Stomach smooth muscle (tissue), 2 donors: ENCODE measurements at regions not wholly inside any gene's neighbourhood (a gene's known extent, or its start where the extent isn't known, plus 50 kb on each side); places are given as distances from the start of the nearest gene placed in this dataset.
"Not testable (repeated sequence)": the region's sequence is repeated elsewhere in the genome, so short reads cannot be mapped to it uniquely, and the experiment has no call there.

Experiments used
- H3K27ac ChIP-seq: one replicate; pipeline ENCODE4 v1.7.0; 2013; ENCODE audit warnings: mild to moderate bottlenecking, low read length, inconsistent platforms
- H3K27me3 ChIP-seq, 2 donors: one replicate each; pipeline ENCODE4 v1.7.0; 2013; ENCODE audit warnings: low read length in 2 of 2; ENCODE audit not compliant: insufficient read depth in 2 of 2, control insufficient read depth in 1 of 2
- H3K36me3 ChIP-seq, 2 donors: one replicate each; pipeline ENCODE4 v1.7.0; 2013; ENCODE audit warnings: low read length in 2 of 2; ENCODE audit not compliant: control insufficient read depth in 2 of 2, insufficient read depth in 2 of 2
- H3K4me1 ChIP-seq: one replicate; pipeline ENCODE4 v1.7.0; 2013; ENCODE audit warnings: low read length; ENCODE audit not compliant: control insufficient read depth, insufficient read depth
- H3K4me3 ChIP-seq, 2 donors: one replicate each; pipeline ENCODE4 v1.7.0; 2013; ENCODE audit warnings: low read length in 2 of 2
- H3K9ac ChIP-seq, 2 donors: one replicate each; pipeline ENCODE4 v1.7.0; 2013; ENCODE audit warnings: low read length in 2 of 2, mild to moderate bottlenecking in 1 of 2
- H3K9me3 ChIP-seq, 2 donors: one replicate each; pipeline ENCODE4 v1.7.0; 2013; ENCODE audit warnings: low read length in 2 of 2; ENCODE audit not compliant: control insufficient read depth in 2 of 2
- donor health status: healthy.
- donor health status: Pancreatic carcinoma.

DNA sequence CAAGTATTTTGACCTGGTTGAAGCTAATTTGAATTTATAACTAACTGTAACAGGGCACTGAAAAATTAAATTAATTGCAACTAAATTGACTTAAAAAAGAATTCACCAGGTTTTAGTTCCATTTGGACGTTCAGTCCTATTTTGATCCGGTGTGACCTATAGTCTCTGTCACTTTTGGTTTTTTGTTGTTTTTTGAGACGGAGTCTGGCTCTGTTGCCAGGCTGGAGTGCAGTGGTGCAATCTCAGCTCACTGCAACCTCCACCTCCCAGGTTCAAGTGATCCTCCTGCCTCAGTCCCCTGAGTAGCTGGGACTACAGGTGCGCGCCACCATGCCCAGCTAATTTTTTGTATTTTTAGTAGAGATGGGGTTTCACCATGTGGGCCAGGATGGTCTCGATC lies 91.2 kb downstream of the GADD45G start:
- not testable (repeated sequence) for H3K4me3 ChIP-seq, H3K9me3 ChIP-seq, H3K27me3 ChIP-seq, H3K36me3 ChIP-seq, H3K9ac ChIP-seq, H3K27ac ChIP-seq, H3K4me1 ChIP-seq

DNA sequence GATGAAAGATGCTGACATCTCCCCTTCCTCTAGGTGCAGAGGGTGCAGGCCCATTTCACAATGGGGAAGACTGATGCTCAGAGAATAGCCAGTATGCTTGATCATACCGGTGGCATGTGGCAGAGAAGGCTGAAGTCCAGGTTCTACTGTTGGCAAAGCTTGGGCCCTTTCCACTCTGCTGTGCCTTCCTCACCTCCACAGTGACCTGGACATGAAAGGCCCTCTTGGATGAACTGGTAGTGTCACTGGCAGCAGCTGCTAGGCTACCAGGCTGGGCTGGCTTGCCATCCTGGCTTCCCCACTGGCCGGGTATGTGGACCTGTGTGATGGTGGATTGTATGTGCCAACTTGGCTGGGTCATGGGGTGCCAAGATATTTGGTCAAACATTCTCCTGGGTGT lies 92.0 kb downstream of the GADD45G start:
- Histone ChIP-seq H3K36me3 (no peaks in the 10 kb centered on the region), H3K4me1 (no peaks in the 10 kb centered on the region), H3K9me3 (no peaks in the 10 kb centered on the region), H3K4me3 (no peak overlapping the region), H3K27ac (no peak overlapping the region), H3K9ac (no peak overlapping the region), H3K27me3 (no peaks in the 10 kb centered on the region)

DNA sequence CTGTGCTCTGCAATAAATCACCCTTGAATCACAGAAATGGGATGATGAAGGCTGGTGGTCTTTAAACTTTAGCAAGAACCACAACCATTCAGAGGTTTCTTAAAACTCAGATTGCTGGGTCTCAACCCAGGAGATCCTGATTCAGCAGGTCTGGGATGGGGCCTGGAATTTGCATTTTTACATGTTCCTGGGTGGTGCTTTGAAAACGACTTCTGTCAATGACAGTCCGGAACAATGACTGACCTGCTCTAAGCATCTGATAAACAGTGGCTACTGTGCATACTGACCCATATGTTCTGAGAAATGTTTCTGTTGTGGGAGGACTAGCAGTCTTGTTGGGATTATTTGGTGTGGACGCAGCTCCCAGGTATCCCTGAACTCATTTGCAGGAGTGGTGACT lies 92.7 kb downstream of the GADD45G start:
- Histone ChIP-seq H3K27ac (no peak overlapping the region), H3K9me3 (no peaks in the 10 kb centered on the region), H3K36me3 (no peaks in the 10 kb centered on the region), H3K4me1 (no peaks in the 10 kb centered on the region), H3K27me3 (no peaks in the 10 kb centered on the region), H3K4me3 (no peak overlapping the region), H3K9ac (no peak overlapping the region)

DNA sequence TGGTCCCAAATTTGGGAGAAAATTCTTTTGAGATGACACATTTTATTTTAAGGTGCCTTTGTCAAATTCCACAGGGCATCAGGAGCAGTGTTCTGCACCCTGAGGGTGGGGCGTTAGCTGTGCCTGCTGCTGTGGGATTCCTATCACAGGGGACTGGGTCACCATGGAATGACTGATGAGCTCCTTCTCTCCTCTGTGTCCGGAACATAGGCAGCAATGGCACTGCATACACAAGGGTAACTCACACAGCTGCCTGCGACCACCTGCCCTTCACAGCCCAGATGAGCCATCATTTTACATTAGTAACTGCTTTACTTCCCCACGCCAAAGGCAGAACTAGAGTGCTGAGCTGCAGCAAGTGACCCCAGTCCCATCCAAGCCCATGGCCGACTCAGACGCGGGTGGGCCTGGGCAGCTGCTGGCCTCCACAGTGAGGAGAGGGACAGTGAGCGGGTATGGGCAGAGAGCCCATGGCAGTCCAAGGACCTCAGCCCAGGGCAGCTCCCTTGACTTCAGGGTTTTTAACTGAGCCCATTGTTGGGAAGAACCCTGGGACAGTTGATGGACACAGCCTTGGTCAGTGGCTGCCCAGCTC lies 93.7 kb downstream of the GADD45G start:
- no peak overlapping the region for H3K9ac ChIP-seq
- no peaks in the 10 kb centered on the region for H3K36me3 ChIP-seq

DNA sequence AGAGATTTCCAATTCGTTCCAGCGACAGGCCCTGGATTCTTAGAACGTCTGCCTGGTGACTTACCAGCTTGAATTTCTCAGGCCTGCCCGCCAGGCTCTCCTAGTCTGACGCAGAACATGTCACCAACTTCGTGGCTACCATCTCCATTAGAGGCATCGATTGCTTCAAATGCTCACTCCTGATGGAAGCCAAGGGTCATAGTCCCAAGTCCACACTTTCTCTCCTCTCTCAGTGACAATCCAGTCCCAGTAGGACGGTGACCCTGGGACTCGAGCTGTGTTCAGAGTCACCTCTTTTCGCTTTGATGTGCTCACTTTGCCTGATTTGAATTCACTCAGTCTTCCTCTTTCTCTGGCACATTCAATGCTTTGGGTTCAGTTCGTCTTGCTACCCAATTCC lies 94.8 kb downstream of the GADD45G start:
- H3K36me3 ChIP-seq = no peaks in the 10 kb centered on the region
- no peaks in the 10 kb centered on the region for H3K27me3 ChIP-seq
- no peak overlapping the region for H3K27ac ChIP-seq
- no peaks in the 10 kb centered on the region for H3K9me3 ChIP-seq
- no peak overlapping the region for H3K9ac ChIP-seq
- no peaks in the 10 kb centered on the region for H3K4me1 ChIP-seq
- H3K4me3 ChIP-seq = no peak overlapping the region

More for the DNA sequence above, 93.7 kb downstream of the GADD45G start:
- Histone ChIP-seq H3K27me3 (no peaks in the 10 kb centered on the region), H3K9me3 (no peaks in the 10 kb centered on the region), H3K27ac (no peak overlapping the region), H3K4me3 (no peak overlapping the region), H3K4me1 (no peaks in the 10 kb centered on the region)

DNA sequence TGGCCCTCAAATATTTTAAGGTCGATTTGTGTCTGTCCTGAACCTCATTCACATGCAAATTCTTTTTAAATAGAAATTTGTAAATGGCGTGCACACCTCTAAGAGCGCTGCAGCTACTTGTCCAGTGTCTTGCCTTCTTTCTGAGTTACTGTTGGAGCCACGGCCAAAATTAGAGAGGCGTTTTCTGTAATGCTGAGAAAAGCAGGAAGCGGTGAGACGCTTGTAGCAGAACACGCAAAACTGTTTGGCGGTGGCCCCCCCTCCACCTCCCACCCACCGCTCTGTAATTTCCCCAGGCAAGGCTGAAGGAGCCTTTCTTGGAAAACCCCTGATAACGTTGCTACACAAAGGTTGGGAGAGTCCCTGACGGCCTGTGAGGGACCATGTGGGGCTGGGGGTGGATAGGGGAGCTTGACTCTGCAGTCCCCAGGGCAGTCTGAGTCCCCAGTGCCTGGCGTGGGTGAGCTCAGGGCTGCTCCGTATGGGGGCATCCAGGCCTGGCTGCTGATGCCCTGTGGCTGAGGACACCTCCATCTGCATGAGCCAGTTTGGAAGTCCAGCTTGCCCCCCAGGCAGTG lies 96.5 kb downstream of the GADD45G start:
- no peak overlapping the region for H3K9ac ChIP-seq

DNA sequence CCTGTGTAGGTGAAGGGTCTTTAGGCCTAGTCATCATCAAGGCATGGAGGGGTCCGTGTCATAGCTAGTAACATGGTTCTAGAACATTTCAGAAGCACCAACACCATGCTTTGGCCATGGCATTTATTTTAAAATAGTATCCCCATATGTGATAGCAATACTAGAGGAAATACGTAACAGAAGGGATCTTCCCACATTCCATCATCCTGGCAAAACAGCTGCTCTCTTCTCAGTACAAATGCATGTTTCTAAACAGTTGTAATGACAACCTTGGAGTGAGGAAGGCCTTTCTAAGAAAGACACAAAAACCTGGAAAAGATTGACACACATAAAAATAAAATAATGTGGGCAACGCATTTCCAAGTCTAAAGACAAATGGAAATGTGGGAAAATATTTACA lies 97.6 kb downstream of the GADD45G start:
- Histone ChIP-seq H3K27ac (no peak overlapping the region), H3K36me3 (no peaks in the 10 kb centered on the region), H3K27me3 (no peaks in the 10 kb centered on the region), H3K4me1 (no peaks in the 10 kb centered on the region), H3K4me3 (no peak overlapping the region), H3K9me3 (no peaks in the 10 kb centered on the region), H3K9ac (no peak overlapping the region)

More for the DNA sequence above, 96.5 kb downstream of the GADD45G start:
- Histone ChIP-seq H3K36me3 (no peaks in the 10 kb centered on the region), H3K27me3 (no peaks in the 10 kb centered on the region), H3K4me1 (no peaks in the 10 kb centered on the region), H3K4me3 (no peak overlapping the region), H3K27ac (no peak overlapping the region), H3K9me3 (no peaks in the 10 kb centered on the region)

DNA sequence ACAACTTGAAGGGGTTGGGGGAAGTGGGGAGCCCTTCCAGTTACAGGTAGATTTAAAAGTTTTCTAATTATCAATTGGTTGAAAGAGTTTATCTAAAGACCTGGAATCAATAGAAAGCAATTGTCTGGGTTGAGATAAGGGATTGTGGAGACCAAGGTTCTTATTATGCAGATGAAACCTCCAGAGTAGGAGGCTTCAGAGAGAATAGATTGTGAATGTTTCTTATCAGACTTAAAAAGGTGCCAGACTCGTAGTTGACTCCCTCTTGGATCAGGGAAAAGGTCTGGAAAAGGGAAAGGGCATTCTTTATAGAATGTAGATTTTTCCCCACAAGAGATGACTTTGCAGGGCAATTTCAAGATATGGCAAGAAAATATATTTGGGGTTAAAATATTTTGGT lies 100.8 kb downstream of the GADD45G start:
- H3K4me3 ChIP-seq = no peak overlapping the region
- no peaks in the 10 kb centered on the region for H3K36me3 ChIP-seq
- H3K27ac ChIP-seq = no peak overlapping the region
- H3K4me1 ChIP-seq = no peaks in the 10 kb centered on the region
- no peaks in the 10 kb centered on the region for H3K9me3 ChIP-seq
- H3K9ac ChIP-seq = no peak overlapping the region
- no peaks in the 10 kb centered on the region for H3K27me3 ChIP-seq

DNA sequence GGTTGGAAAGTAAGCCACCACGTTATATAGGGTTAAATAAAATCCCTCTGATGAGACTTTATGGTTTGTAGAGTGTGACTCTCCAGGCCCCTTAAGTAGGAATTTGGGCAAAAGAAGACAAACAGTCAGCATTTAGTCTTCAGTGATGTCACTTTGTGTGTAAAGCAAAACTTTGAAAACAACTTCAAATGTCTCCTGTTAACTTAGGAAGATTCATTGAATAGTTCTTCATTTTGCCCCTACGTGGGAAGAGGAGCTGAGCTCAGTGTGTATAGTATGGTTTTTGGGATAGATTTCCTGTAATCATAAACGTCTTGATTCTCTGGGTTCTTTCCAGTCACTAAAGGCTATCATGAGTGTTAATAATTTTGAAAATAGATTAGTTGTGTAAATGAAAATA lies 101.3 kb downstream of the GADD45G start:
- Histone ChIP-seq H3K36me3 (no peaks in the 10 kb centered on the region), H3K9ac (no peak overlapping the region), H3K27ac (no peak overlapping the region), H3K4me3 (no peak overlapping the region), H3K4me1 (peaks cover 2% of the 10 kb centered on the region), H3K9me3 (no peaks in the 10 kb centered on the region), H3K27me3 (no peaks in the 10 kb centered on the region)

DNA sequence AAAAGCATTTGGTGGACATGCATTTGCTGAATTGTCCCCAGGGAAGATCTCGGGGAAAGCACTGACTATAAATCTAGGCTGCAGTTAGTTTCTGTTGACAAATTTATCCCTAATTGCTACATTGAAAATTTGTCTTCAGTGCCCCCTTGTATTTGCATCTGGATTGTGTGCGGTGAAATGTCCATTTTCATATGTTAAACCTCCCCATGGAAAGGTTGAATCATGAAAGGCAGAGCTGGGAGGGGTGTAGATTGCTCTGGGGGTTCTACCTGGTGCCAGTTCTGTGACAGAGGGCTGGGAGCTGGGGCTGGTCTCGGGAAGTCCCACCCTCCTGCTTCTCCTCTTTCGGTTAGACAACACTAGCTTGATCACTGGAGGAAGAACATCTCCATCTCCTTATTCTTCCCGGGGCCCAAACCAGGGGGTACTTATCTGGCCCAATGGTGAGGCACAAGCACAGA lies 101.9 kb downstream of the GADD45G start:
- Histone ChIP-seq H3K9ac (no peak overlapping the region), H3K4me1 (peaks cover 2% of the 10 kb centered on the region), H3K9me3 (no peaks in the 10 kb centered on the region), H3K27ac (no peak overlapping the region), H3K4me3 (no peak overlapping the region), H3K27me3 (no peaks in the 10 kb centered on the region), H3K36me3 (no peaks in the 10 kb centered on the region)

DNA sequence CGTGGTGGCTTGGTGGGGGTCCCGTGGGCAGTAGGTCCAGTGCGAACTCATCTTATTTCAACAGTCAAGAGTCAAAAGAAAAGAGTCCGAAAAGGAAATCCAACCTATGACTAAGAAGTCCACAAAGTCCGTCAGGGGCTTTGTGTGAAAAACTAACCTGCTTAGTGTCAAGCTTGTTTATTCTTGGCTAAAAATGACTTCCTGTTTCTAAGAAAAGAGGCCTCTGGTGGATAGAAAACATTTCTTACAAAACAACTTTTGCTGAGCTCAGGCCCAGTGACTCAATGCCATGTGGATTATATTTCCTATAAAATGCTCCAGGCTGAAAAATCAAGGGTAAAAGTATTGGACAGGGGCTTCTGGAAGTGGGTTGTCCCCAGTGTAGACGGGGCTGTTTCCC lies 105.9 kb downstream of the GADD45G start:
- Histone ChIP-seq H3K4me1 (peaks cover 2% of the 10 kb centered on the region), H3K9me3 (no peaks in the 10 kb centered on the region), H3K27me3 (no peaks in the 10 kb centered on the region), H3K9ac (no peak overlapping the region), H3K36me3 (no peaks in the 10 kb centered on the region), H3K27ac (no peak overlapping the region), H3K4me3 (no peak overlapping the region)
